Astrocyte (in vitro differentiated cells and primary cell): ENCODE measurements at regions not wholly inside any gene's neighbourhood (a gene's known extent, or its start where the extent isn't known, plus 50 kb on each side); places are given as distances from the start of the nearest gene placed in this dataset.
"Not testable (repeated sequence)": the region's sequence is repeated elsewhere in the genome, so short reads cannot be mapped to it uniquely, and the experiment has no call there.

ENCODE experiments used
- EZH2 ChIP-seq: IDR thresholded peaks from 2 replicates; pipeline ENCODE4 v1.6.1; 2012; ENCODE audit warnings: mild to moderate bottlenecking, low read length, inconsistent platforms; ENCODE audit not compliant: insufficient read depth
- TF ChIP-seq, protein P1 (sequence below): IDR thresholded peaks from 2 replicates; pipeline ENCODE4 v1.5.1; 2011; ENCODE audit warnings: low read depth, mild to moderate bottlenecking, inconsistent platforms, low read length, moderate library complexity; ENCODE audit not compliant: insufficient read depth

DNA sequence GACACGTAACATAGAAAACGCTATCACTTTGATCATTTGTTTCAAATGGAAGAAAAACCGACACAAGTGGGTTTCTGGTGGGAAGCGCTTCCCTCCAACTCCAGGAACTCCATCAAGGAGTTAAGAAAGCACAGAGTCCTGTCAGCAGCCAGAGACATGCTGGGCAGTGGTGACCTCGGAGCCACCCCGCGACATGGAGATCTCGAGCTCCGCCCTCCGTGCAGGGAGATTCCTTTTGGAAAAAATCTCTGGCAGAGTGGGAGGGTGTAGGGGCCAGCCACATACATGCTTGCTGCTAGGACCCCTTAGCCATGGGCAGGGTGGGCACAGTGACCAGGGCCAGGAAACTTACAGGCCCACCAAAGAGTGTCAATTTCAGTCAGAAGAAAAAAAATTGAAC is 138.9 kb downstream of the GPCPD1 start:
- TF ChIP-seq, protein P1, sequence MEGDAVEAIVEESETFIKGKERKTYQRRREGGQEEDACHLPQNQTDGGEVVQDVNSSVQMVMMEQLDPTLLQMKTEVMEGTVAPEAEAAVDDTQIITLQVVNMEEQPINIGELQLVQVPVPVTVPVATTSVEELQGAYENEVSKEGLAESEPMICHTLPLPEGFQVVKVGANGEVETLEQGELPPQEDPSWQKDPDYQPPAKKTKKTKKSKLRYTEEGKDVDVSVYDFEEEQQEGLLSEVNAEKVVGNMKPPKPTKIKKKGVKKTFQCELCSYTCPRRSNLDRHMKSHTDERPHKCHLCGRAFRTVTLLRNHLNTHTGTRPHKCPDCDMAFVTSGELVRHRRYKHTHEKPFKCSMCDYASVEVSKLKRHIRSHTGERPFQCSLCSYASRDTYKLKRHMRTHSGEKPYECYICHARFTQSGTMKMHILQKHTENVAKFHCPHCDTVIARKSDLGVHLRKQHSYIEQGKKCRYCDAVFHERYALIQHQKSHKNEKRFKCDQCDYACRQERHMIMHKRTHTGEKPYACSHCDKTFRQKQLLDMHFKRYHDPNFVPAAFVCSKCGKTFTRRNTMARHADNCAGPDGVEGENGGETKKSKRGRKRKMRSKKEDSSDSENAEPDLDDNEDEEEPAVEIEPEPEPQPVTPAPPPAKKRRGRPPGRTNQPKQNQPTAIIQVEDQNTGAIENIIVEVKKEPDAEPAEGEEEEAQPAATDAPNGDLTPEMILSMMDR = not testable (repeated sequence)
- not testable (repeated sequence) for TF ChIP-seq EZH2
